DOHH2 (cell line): ENCODE measurements at regions not wholly inside any gene's neighbourhood (a gene's known extent, or its start where the extent isn't known, plus 50 kb on each side); places are given as distances from the start of the nearest gene placed in this dataset.

Experiments used
- H3F3A ChIP-seq: fragments of 200-600 bp; sonication (generic), shearing (Covaris generic); 2 replicates; pipeline ENCODE4 v1.6.0; 2016; ENCODE audit warnings: antibody characterized with exemption, mild to moderate bottlenecking; ENCODE audit not compliant: control insufficient read depth, insufficient read depth
- H3K27ac ChIP-seq: fragments of 200-600 bp; sonication (generic); 2 replicates; pipeline ENCODE4 v1.5.1; 2014; ENCODE audit warnings: low read depth, mild to moderate bottlenecking, low read length, moderate library complexity
- H3K27me3 ChIP-seq: fragments of 200-600 bp; sonication (generic); 2 replicates; pipeline ENCODE4 v1.6.1; 2014; ENCODE audit warnings: mild to moderate bottlenecking, low read length, mixed read lengths; ENCODE audit not compliant: control insufficient read depth
- H3K36me3 ChIP-seq: fragments of 200-600 bp; sonication (generic); 2 replicates; pipeline ENCODE4 v1.6.1; 2014; ENCODE audit warnings: mild to moderate bottlenecking, low read length, moderate library complexity, mixed read lengths; ENCODE audit not compliant: control insufficient read depth
- H3K4me1 ChIP-seq: fragments of 200-600 bp; sonication (generic); 2 replicates; pipeline ENCODE4 v1.6.1; 2014; ENCODE audit warnings: mild to moderate bottlenecking, low read length, mixed read lengths; ENCODE audit not compliant: control insufficient read depth
- H3K4me2 ChIP-seq: fragments of 200-600 bp; sonication (generic); 2 replicates; pipeline ENCODE4 v1.6.0; 2014; ENCODE audit warnings: mild to moderate bottlenecking, low read length, moderate library complexity
- H3K4me3 ChIP-seq: fragments of 200-600 bp; sonication (generic); 2 replicates; pipeline ENCODE4 v1.5.1; 2014; ENCODE audit warnings: mild to moderate bottlenecking, low read length, mixed read lengths
- H3K79me2 ChIP-seq: fragments of 200-600 bp; sonication (generic); 2 replicates; pipeline ENCODE4 v1.6.1; 2014; ENCODE audit warnings: mild to moderate bottlenecking, low read length, mixed read lengths; ENCODE audit not compliant: control insufficient read depth
- H3K9me2 ChIP-seq: fragments of 200-600 bp; sonication (generic); replicated peaks from 2 replicates; pipeline ENCODE4 v1.6.1; 2014; ENCODE audit warnings: mild to moderate bottlenecking, low read length, mixed read lengths; ENCODE audit not compliant: control insufficient read depth
- H3K9me3 ChIP-seq: fragments of 200-600 bp; sonication (generic); 2 replicates; pipeline ENCODE4 v1.6.1; 2014; ENCODE audit warnings: antibody characterized with exemption, low read length, mixed read lengths; ENCODE audit not compliant: control insufficient read depth, insufficient read depth
- H4K20me1 ChIP-seq: fragments of 200-600 bp; sonication (generic); 2 replicates; pipeline ENCODE4 v1.6.0; 2014; ENCODE audit warnings: low read depth, mild to moderate bottlenecking, antibody characterized with exemption, low read length, moderate library complexity; ENCODE audit not compliant: control insufficient read depth, insufficient read depth
- CTCF ChIP-seq: fragments of 200-600 bp; sonication (generic); IDR thresholded peaks from one replicate; pipeline ENCODE4 v1.5.1; 2014; ENCODE audit warnings: antibody characterized with exemption, mild to moderate bottlenecking, low read depth, low read length; ENCODE audit not compliant: poor library complexity, severe bottlenecking
- EZH2phosphoT487 ChIP-seq: fragments of 200-600 bp; sonication (generic); IDR thresholded peaks from 2 replicates; pipeline ENCODE4 v1.6.1; 2017; ENCODE audit warnings: borderline replicate concordance, mild to moderate bottlenecking, antibody characterized with exemption, low read length, moderate library complexity, mixed read lengths

GRCh38 chr10:100612601-100613595, 77.2 kb downstream of the HIF1AN start:
- no peaks in the 10 kb centered on the region for H3K9me3 ChIP-seq
- TF ChIP-seq CTCF (no peak), EZH2phosphoT487 (no peak)
- peaks cover 10% of the 10 kb centered on the region for H3K27me3 ChIP-seq
- no peak overlapping the region for H3K4me2 ChIP-seq
- H3K79me2 ChIP-seq, result no peaks in the 10 kb centered on the region
- no peaks in the 10 kb centered on the region for H3K9me2 ChIP-seq
- no peak overlapping the region for H3K27ac ChIP-seq
- H3K36me3 ChIP-seq, result no peaks in the 10 kb centered on the region
- no peak overlapping the region for H3K4me3 ChIP-seq
- H4K20me1 ChIP-seq, result no peaks in the 10 kb centered on the region; the same call in 1 of the 2 replicates
- H3F3A ChIP-seq, result no peaks in the 10 kb centered on the region
- H3K4me1 ChIP-seq, result no peaks in the 10 kb centered on the region

GRCh38 chr10:100613846-100614245, 78.1 kb downstream of the HIF1AN start:
- Histone ChIP-seq H3K4me3 (no peak overlapping the region), H3K4me1 (no peaks in the 10 kb centered on the region), H3K9me2 (no peaks in the 10 kb centered on the region), H4K20me1 (no peaks in the 10 kb centered on the region; the same call in 1 of the 2 replicates), H3K79me2 (no peaks in the 10 kb centered on the region), H3K4me2 (no peak overlapping the region), H3K9me3 (no peaks in the 10 kb centered on the region), H3K36me3 (no peaks in the 10 kb centered on the region), H3K27me3 (peaks cover 6% of the 10 kb centered on the region), H3F3A (no peaks in the 10 kb centered on the region), H3K27ac (no peak overlapping the region)
- no peak for TF ChIP-seq CTCF

GRCh38 chr10:100614429-100615095, 78.8 kb downstream of the HIF1AN start:
- no peak overlapping the region for H3K4me2 ChIP-seq

More at GRCh38 chr10:100614429-100615095, 78.8 kb downstream of the HIF1AN start:
- TF ChIP-seq CTCF (no peak), EZH2phosphoT487 (no peak)
- H3K27me3 ChIP-seq, result peaks cover 5% of the 10 kb centered on the region
- no peaks in the 10 kb centered on the region for H3F3A ChIP-seq
- H3K79me2 ChIP-seq, result no peaks in the 10 kb centered on the region
- no peaks in the 10 kb centered on the region for H3K36me3 ChIP-seq
- no peaks in the 10 kb centered on the region for H3K4me1 ChIP-seq
- no peak overlapping the region for H3K4me3 ChIP-seq
- H4K20me1 ChIP-seq, result no peaks in the 10 kb centered on the region; the same call in 1 of the 2 replicates
- no peak overlapping the region for H3K27ac ChIP-seq
- H3K9me3 ChIP-seq, result no peaks in the 10 kb centered on the region
- no peaks in the 10 kb centered on the region for H3K9me2 ChIP-seq
